ENCODE measurements at regions not wholly inside any gene's neighbourhood (a gene's known extent, or its start where the extent isn't known, plus 50 kb on each side); places are given as distances from the start of the nearest gene placed in this dataset.

DNA sequence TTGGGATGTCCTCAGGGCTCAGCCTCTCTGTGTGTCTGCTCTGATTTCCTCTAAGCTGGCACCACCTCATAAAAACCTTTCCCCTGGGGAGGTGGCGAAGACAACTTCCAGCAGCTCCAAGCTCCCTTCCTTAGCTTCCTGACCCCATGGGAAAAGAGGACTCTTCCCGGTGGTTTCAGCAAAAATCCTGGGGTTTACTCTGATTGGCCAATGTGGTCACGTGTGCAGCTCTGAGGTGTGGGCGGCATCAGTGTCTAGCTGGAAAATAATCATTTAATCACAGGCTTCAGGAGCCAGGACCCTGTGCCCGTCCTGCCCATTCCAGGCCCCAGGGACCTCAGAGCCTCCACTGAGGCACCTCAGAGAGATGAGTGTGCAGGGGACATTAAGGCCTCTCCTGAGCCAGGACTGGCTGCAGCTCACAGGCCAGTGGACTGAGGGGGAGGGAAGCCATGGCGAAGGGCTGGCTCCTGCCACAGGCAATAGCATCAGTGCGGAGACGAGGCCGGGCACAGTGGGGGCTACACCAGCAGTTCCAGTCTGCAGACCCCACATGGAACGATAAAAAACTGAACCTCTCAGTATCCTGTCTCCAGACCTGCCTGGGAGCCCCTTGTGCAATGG is 104.1 kb downstream of the TPRA1 start:
- BruUV-seq (replicated peaks): no TSS peak
- Histone ChIP-seq H3K4me1 (ENCODE audit: control insufficient read depth in 1 of 2, insufficient read depth in 2 of 2, low read length in 2 of 2) (no peaks in the 10 kb centered on the region), H3K27ac (ENCODE audit: low read depth, low read length) (no peak overlapping the region), H3K79me2 (ENCODE audit: insufficient read depth, low read length) (no peaks in the 10 kb centered on the region), H3K36me3 (ENCODE audit: control insufficient read depth in 1 of 2, insufficient read depth in 2 of 2, low read length in 2 of 2) (no peaks in the 10 kb centered on the region), H3K9me2 (ENCODE audit: insufficient read depth) (no peaks in the 10 kb centered on the region), H3K9me3 (ENCODE audit: control insufficient read depth in 1 of 2, insufficient read depth in 1 of 2, low read depth in 1 of 2, low read length in 2 of 2) (no peaks in the 10 kb centered on the region), H3K27me3 (ENCODE audit: insufficient read depth, low read length) (no peaks in the 10 kb centered on the region), H2AFZ (ENCODE audit: low read depth, low read length, poor library complexity, severe bottlenecking) (no peak overlapping the region), H3K4me2 (ENCODE audit: low read length) (no peak overlapping the region), H3K4me3 (replicated peaks in 1 of 2; ENCODE audit: low read depth in 1 of 2, low read length in 2 of 2) (no peak overlapping the region), H3K9ac (ENCODE audit: low read length) (no peak overlapping the region), H4K20me1 (ENCODE audit: insufficient read depth) (no peaks in the 10 kb centered on the region)
- ATAC-seq: 0 out of 2 replicates have a peak, but pooled peaks have one; percentile 34
- no peak for DNase-seq (ENCODE audit: low read depth, low spot score)
- ChIA-PET POLR2A (no interaction called here), CTCF (no interaction called here), RAD21 (ENCODE audit: low non-redundant PET in 1 of 2, low total read pairs in 2 of 2, uncharacterized antibody in 2 of 2, unreplicated experiment in 2 of 2) (no interaction called here)
- TF ChIP-seq CBX3 (IDR thresholded peaks at IDR 0.05; ENCODE audit: low read depth) (no peak), SIN3A (IDR thresholded peaks at IDR 0.05; ENCODE audit: low read depth) (no peak), EGR1 (IDR thresholded peaks at IDR 0.05; ENCODE audit: low read depth) (no peak), CEBPB (IDR thresholded peaks at IDR 0.05; ENCODE audit: low read depth) (no peak)
- TF ChIP-seq, protein P1, sequence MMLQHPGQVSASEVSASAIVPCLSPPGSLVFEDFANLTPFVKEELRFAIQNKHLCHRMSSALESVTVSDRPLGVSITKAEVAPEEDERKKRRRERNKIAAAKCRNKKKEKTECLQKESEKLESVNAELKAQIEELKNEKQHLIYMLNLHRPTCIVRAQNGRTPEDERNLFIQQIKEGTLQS (IDR thresholded peaks at IDR 0.05): no peak
- intact Hi-C loops (cut with micrococcal nuclease): no loop called here

- CTCF ChIA-PET: no interaction called here
- no peak overlapping the region for H3K4me2 ChIP-seq (ENCODE audit: low read length)
- H3K9me3 ChIP-seq (ENCODE audit: control insufficient read depth in 1 of 2, insufficient read depth in 1 of 2, low read depth in 1 of 2, low read length in 2 of 2): no peaks in the 10 kb centered on the region
- H3K79me2 ChIP-seq (ENCODE audit: insufficient read depth, low read length): no peaks in the 10 kb centered on the region
- POLR2A ChIA-PET: no interaction called here
- H3K27ac ChIP-seq (ENCODE audit: low read depth, low read length): no peak overlapping the region
- no peak for ATAC-seq
- no peak for DNase-seq (ENCODE audit: low read depth, low spot score)
- no peak overlapping the region for H3K4me3 ChIP-seq (replicated peaks in 1 of 2; ENCODE audit: low read depth in 1 of 2, low read length in 2 of 2)
- intact Hi-C loops (cut with micrococcal nuclease): no loop called here
- H4K20me1 ChIP-seq (ENCODE audit: insufficient read depth): no peaks in the 10 kb centered on the region
- TF ChIP-seq FOSL1 (IDR thresholded peaks at IDR 0.05; ENCODE audit: low read depth) (no peak), EGR1 (IDR thresholded peaks at IDR 0.05; ENCODE audit: low read depth) (no peak), TCF7L2 (IDR thresholded peaks at IDR 0.05; ENCODE audit: borderline replicate concordance, extremely low read depth, insufficient read depth, insufficient read length) (no peak), SRF (IDR thresholded peaks at IDR 0.05; ENCODE audit: low read depth) (no peak), SP1 (IDR thresholded peaks at IDR 0.05; ENCODE audit: low read depth) (no peak), CBX3 (IDR thresholded peaks at IDR 0.05; ENCODE audit: low read depth) (no peak), RAD21 (IDR thresholded peaks at IDR 0.05; ENCODE audit: low read depth) (no peak), SIN3A (IDR thresholded peaks at IDR 0.05; ENCODE audit: low read depth) (no peak), REST (IDR thresholded peaks at IDR 0.05; ENCODE audit: low read depth) (no peak)
- no peak overlapping the region for H3K9ac ChIP-seq (ENCODE audit: low read length)
- H3K36me3 ChIP-seq (ENCODE audit: control insufficient read depth in 1 of 2, insufficient read depth in 2 of 2, low read length in 2 of 2): no peaks in the 10 kb centered on the region
- no peaks in the 10 kb centered on the region for H3K4me1 ChIP-seq (ENCODE audit: control insufficient read depth in 1 of 2, insufficient read depth in 2 of 2, low read length in 2 of 2)
- RAD21 ChIA-PET (ENCODE audit: low non-redundant PET in 1 of 2, low total read pairs in 2 of 2, uncharacterized antibody in 2 of 2, unreplicated experiment in 2 of 2): no interaction called here
- no TSS peak for BruUV-seq (replicated peaks)
- no peak overlapping the region for H2AFZ ChIP-seq (ENCODE audit: low read depth, low read length, poor library complexity, severe bottlenecking)
- no peaks in the 10 kb centered on the region for H3K27me3 ChIP-seq (ENCODE audit: insufficient read depth, low read length)
- no peaks in the 10 kb centered on the region for H3K9me2 ChIP-seq (ENCODE audit: insufficient read depth)
These were observed 105.0 kb downstream of the TPRA1 start for GRCh38 chr3:127485396-127486170.

Data from HCT116 (cell line).